Fibroblast of mammary gland (primary cell): ENCODE measurements at regions not wholly inside any gene's neighbourhood (a gene's known extent, or its start where the extent isn't known, plus 50 kb on each side); places are given as distances from the start of the nearest gene placed in this dataset.

ENCODE experiments used
- DNase-seq: peaks from one replicate; pipeline ENCODE4 v3.0.0-alpha.2; 2010; ENCODE audit warnings: low read depth
- H3K4me3 ChIP-seq: 2 replicates; pipeline ENCODE4 v1.5.1; 2011; ENCODE audit warnings: low read depth, mild to moderate bottlenecking, low read length, moderate library complexity; ENCODE audit not compliant: control insufficient read depth
- CTCF ChIP-seq: conservative IDR thresholded peaks from 2 replicates; pipeline ENCODE4 v1.5.1; 2011; ENCODE audit warnings: low read depth, low read length, inconsistent platforms; ENCODE audit not compliant: control insufficient read depth, insufficient read depth

- DNase-seq = no peak
- no peak for TF ChIP-seq CTCF
- no peak overlapping the region for H3K4me3 ChIP-seq
Measured at GRCh38 chr13:85935868-85936467, 136.7 kb upstream of the SLITRK6 start.

- DNase-seq = no peak
- no peak for TF ChIP-seq CTCF
- no peak overlapping the region for H3K4me3 ChIP-seq
Measured at GRCh38 chr13:85930108-85930507, 130.9 kb upstream of the SLITRK6 start.

- TF ChIP-seq CTCF = no peak
- no peak overlapping the region for H3K4me3 ChIP-seq
- DNase-seq = no peak
Measured at GRCh38 chr13:85910962-85911361, 111.7 kb upstream of the SLITRK6 start.

GRCh38 chr13:85900521-85900920 is 101.3 kb upstream of the SLITRK6 start:
- DNase-seq = no peak
- no peak for TF ChIP-seq CTCF
- H3K4me3 ChIP-seq = no peak overlapping the region

- H3K4me3 ChIP-seq = no peak overlapping the region
- no peak for DNase-seq
- TF ChIP-seq CTCF = no peak
Measured at GRCh38 chr13:85896516-85897450, 97.6 kb upstream of the SLITRK6 start.

- no peak for TF ChIP-seq CTCF
Measured at GRCh38 chr13:85887406-85887805, 88.2 kb upstream of the SLITRK6 start.

More at GRCh38 chr13:85887406-85887805, 88.2 kb upstream of the SLITRK6 start:
- no peak overlapping the region for H3K4me3 ChIP-seq
- DNase-seq = no peak
